ENCODE measurements at regions not wholly inside any gene's neighbourhood (a gene's known extent, or its start where the extent isn't known, plus 50 kb on each side); places are given as distances from the start of the nearest gene placed in this dataset.

DNA sequence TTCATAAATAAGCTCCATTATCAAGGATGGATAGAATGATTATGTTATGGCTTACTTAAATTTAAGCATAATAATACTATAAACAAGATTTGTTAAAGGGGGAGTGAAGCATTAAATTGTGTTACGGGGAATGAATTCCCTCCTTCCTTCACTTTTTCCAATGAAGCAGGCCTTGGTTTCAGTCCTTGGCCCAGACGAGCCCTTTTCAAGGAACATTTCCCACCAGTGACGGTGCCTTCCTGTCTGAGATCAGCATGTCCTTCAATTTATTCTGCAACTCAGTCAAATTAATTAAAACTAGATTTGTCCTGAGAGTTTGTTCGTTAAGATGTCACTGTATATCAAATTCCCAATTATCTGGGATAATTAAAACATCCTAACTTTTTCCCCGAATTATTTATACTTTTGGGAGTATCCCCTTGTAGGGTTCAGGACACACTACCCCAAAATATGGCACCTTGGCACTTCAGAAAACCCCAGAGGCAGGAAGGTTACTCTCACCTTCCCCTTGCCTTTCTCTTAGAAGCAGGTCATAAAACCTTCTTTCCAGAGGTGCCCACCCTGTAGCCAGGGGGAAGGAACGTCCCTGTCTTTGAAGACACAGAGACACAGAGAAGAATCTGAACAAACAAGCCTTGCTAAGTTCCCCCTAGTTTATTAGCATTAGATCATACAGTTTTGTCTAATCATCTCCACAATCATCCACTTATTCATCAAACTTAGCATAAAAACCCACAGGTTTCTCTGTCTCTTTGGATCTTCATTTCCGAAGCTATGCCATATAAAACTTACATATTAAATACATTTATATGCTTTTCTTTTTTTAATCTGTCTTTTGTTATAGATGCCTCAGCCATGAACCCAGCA is 86.2 kb upstream of the ARHGAP29 start:
- intact Hi-C loops (cut with micrococcal nuclease; ENCODE audit: unreplicated experiment) (no loop called here), in situ Hi-C loops (cut with HindIII; ENCODE audit: extremely low pct_ligation_motif_present, low pct_unique_long_range_greater_than_20kb) (loop anchor here (5.0 kb wide), 1 partner anchor 76 kb away; no protein-coding TSS in a partner anchor)
- FAIRE-seq (no peak), DNase-seq (ENCODE audit: low spot score) (no peak), ATAC-seq (no peak)
- Histone ChIP-seq H3K27ac (ENCODE audit: extremely low read length, insufficient read depth, low read length) (no peak overlapping the region), H2AFZ (ENCODE audit: low read length) (no peak overlapping the region), H3K4me3 (replicated peaks in 1 of 3; ENCODE audit: insufficient read depth in 1 of 3, low read depth in 2 of 3, low read length in 3 of 3) (no peak overlapping the region), H4K20me1 (ENCODE audit: insufficient read depth, low read length) (no peaks in the 10 kb centered on the region), H3K4me2 (ENCODE audit: low read depth, low read length) (no peak overlapping the region), H3K9me3 (ENCODE audit: low read length) (no peaks in the 10 kb centered on the region), H3K27me3 (ENCODE audit: control insufficient read depth in 1 of 2, insufficient read depth in 2 of 2, low read length in 2 of 2) (no peaks in the 10 kb centered on the region), H3K4me1 (ENCODE audit: insufficient read depth, low read length) (peaks cover 58% of the 10 kb centered on the region), H3K36me3 (replicated peaks in 1 of 2; ENCODE audit: control insufficient read depth in 1 of 2, insufficient read depth in 2 of 2, low read length in 2 of 2) (no peaks in the 10 kb centered on the region), H3K79me2 (ENCODE audit: insufficient read depth, low read length) (no peaks in the 10 kb centered on the region), H3K9ac (ENCODE audit: insufficient read depth, low read depth, low read length) (no peak overlapping the region)
- POLR2A ChIA-PET = no interaction called here
- CTCF ChIA-PET (ENCODE audit: low intra/inter-chr PET ratio, low total read pairs) = no interaction called here
- no peak for TF ChIP-seq TRIM24 (CRISPR knock-in tag; IDR thresholded peaks at IDR 0.05)
- TF ChIP-seq NFE2L1 (CRISPR knock-in tag; IDR thresholded peaks at IDR 0.05; ENCODE audit: borderline replicate concordance) = no peak
- TF ChIP-seq JUND (CRISPR knock-in tag; IDR thresholded peaks at IDR 0.05) = no peak
- TF ChIP-seq ERF (CRISPR knock-in tag; IDR thresholded peaks at IDR 0.05) = no peak
- TF ChIP-seq, protein P1, sequence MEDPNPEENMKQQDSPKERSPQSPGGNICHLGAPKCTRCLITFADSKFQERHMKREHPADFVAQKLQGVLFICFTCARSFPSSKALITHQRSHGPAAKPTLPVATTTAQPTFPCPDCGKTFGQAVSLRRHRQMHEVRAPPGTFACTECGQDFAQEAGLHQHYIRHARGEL (CRISPR knock-in tag; IDR thresholded peaks at IDR 0.05) = no peak
- BruUV-seq (replicated peaks) = no TSS peak
- WGBS (ENCODE audit: low lambda C conversion rate) = 89% methylated on average over 7 of the region's 7 CpGs

DNA sequence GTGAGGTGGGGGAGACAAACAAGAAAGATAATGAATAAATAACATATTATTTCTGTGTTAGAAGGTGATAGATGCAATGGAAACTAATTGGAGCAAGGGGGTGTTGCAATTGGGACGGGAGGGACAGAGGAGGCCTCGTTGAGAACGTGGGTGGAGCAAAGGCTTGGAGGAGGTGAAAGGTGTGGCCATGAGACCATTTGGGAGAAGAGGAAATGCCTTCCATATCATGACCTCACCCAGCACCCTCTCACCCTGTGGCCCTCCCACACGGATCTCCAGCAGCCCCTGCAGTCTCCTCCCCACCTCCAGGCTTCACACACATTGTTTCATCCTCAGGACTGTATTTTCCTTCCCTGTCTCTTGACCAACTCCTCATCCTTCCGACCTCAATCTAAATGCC is 85.3 kb upstream of the ARHGAP29 start:
- no peak overlapping the region for H3K9ac ChIP-seq (ENCODE audit: insufficient read depth, low read depth, low read length)
- no peaks in the 10 kb centered on the region for H3K36me3 ChIP-seq (replicated peaks in 1 of 2; ENCODE audit: control insufficient read depth in 1 of 2, insufficient read depth in 2 of 2, low read length in 2 of 2)
- TF ChIP-seq ZNF354B (CRISPR knock-in tag; IDR thresholded peaks at IDR 0.05) (no peak), BCL6 (CRISPR knock-in tag; IDR thresholded peaks at IDR 0.05) (no peak), ZNF703 (CRISPR knock-in tag; IDR thresholded peaks at IDR 0.05; ENCODE audit: borderline replicate concordance) (no peak), HOXD1 (CRISPR knock-in tag; IDR thresholded peaks at IDR 0.05) (no peak), ZNF563 (CRISPR knock-in tag; IDR thresholded peaks at IDR 0.05) (no peak), MYC (CRISPR knock-in tag; IDR thresholded peaks at IDR 0.05; ENCODE audit: borderline replicate concordance) (no peak), XBP1 (CRISPR knock-in tag; IDR thresholded peaks at IDR 0.05) (no peak)
- TF ChIP-seq, protein P2, sequence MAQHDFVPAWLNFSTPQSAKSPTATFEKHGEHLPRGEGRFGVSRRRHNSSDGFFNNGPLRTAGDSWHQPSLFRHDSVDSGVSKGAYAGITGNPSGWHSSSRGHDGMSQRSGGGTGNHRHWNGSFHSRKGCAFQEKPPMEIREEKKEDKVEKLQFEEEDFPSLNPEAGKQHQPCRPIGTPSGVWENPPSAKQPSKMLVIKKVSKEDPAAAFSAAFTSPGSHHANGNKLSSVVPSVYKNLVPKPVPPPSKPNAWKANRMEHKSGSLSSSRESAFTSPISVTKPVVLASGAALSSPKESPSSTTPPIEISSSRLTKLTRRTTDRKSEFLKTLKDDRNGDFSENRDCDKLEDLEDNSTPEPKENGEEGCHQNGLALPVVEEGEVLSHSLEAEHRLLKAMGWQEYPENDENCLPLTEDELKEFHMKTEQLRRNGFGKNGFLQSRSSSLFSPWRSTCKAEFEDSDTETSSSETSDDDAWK (CRISPR knock-in tag; IDR thresholded peaks at IDR 0.05) = no peak
- TF ChIP-seq, protein P3, sequence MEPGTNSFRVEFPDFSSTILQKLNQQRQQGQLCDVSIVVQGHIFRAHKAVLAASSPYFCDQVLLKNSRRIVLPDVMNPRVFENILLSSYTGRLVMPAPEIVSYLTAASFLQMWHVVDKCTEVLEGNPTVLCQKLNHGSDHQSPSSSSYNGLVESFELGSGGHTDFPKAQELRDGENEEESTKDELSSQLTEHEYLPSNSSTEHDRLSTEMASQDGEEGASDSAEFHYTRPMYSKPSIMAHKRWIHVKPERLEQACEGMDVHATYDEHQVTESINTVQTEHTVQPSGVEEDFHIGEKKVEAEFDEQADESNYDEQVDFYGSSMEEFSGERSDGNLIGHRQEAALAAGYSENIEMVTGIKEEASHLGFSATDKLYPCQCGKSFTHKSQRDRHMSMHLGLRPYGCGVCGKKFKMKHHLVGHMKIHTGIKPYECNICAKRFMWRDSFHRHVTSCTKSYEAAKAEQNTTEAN (CRISPR knock-in tag; conservative IDR thresholded peaks at IDR 0.05) = no peak
- TF ChIP-seq, protein P4, sequence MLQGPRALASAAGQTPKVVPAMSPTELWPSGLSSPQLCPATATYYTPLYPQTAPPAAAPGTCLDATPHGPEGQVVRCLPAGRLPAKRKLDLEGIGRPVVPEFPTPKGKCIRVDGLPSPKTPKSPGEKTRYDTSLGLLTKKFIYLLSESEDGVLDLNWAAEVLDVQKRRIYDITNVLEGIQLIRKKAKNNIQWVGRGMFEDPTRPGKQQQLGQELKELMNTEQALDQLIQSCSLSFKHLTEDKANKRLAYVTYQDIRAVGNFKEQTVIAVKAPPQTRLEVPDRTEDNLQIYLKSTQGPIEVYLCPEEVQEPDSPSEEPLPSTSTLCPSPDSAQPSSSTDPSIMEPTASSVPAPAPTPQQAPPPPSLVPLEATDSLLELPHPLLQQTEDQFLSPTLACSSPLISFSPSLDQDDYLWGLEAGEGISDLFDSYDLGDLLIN (CRISPR knock-in tag; IDR thresholded peaks at IDR 0.05; ENCODE audit: borderline replicate concordance) = no peak
- H3K4me1 ChIP-seq (ENCODE audit: insufficient read depth, low read length) = peaks cover 66% of the 10 kb centered on the region
- H4K20me1 ChIP-seq (ENCODE audit: insufficient read depth, low read length) = no peaks in the 10 kb centered on the region
- H3K79me2 ChIP-seq (ENCODE audit: insufficient read depth, low read length) = no peaks in the 10 kb centered on the region
- ChIA-PET POLR2A (no interaction called here), CTCF (ENCODE audit: low intra/inter-chr PET ratio, low total read pairs) (no interaction called here)
- H3K27ac ChIP-seq (ENCODE audit: extremely low read length, insufficient read depth, low read length) = no peak overlapping the region
- intact Hi-C loops (cut with micrococcal nuclease; ENCODE audit: unreplicated experiment) (no loop called here), in situ Hi-C loops (cut with HindIII; ENCODE audit: extremely low pct_ligation_motif_present, low pct_unique_long_range_greater_than_20kb) (loop anchor here (5.0 kb wide), 1 partner anchor 75 kb away; no protein-coding TSS in a partner anchor)
- H2AFZ ChIP-seq (ENCODE audit: low read length) = no peak overlapping the region
- DNase-seq (ENCODE audit: low spot score) = no peak
- no peaks in the 10 kb centered on the region for H3K27me3 ChIP-seq (ENCODE audit: control insufficient read depth in 1 of 2, insufficient read depth in 2 of 2, low read length in 2 of 2)
- H3K4me2 ChIP-seq (ENCODE audit: low read depth, low read length) = no peak overlapping the region
- no peak overlapping the region for H3K4me3 ChIP-seq (replicated peaks in 1 of 3; ENCODE audit: insufficient read depth in 1 of 3, low read depth in 2 of 3, low read length in 3 of 3)
- 74% methylated on average over 5 of the region's 5 CpGs for WGBS (ENCODE audit: low lambda C conversion rate)
- no TSS peak for BruUV-seq (replicated peaks)
- no peak for FAIRE-seq
- ATAC-seq = no peak
- H3K9me3 ChIP-seq (ENCODE audit: low read length) = no peaks in the 10 kb centered on the region

Measured in HepG2 (cell line).